ENCODE measurements at regions not wholly inside any gene's neighbourhood (a gene's known extent, or its start where the extent isn't known, plus 50 kb on each side); places are given as distances from the start of the nearest gene placed in this dataset.
"Not testable (repeated sequence)": the region's sequence is repeated elsewhere in the genome, so short reads cannot be mapped to it uniquely, and the experiment has no call there.

DNA sequence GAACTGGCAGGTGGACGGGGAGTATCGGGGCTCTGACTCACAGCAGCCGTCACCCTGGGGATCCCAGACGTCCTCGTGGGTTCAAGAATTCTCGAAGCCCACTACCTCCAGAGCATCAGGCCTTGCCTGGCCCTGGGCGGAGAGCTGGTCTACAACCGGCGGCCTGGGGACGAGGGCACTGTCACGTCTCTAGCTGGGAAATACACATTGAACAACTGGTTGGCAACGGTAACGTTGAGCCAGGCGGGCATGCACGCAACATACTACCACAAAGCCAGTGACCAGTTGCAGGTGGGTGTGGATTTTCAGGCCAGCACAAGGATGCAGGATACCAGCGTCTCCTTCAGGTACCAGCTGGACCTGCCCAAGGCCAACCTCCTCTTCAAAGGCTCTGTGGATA lies 166.5 kb downstream of the POTEG start:
- TF ChIP-seq, protein P1, sequence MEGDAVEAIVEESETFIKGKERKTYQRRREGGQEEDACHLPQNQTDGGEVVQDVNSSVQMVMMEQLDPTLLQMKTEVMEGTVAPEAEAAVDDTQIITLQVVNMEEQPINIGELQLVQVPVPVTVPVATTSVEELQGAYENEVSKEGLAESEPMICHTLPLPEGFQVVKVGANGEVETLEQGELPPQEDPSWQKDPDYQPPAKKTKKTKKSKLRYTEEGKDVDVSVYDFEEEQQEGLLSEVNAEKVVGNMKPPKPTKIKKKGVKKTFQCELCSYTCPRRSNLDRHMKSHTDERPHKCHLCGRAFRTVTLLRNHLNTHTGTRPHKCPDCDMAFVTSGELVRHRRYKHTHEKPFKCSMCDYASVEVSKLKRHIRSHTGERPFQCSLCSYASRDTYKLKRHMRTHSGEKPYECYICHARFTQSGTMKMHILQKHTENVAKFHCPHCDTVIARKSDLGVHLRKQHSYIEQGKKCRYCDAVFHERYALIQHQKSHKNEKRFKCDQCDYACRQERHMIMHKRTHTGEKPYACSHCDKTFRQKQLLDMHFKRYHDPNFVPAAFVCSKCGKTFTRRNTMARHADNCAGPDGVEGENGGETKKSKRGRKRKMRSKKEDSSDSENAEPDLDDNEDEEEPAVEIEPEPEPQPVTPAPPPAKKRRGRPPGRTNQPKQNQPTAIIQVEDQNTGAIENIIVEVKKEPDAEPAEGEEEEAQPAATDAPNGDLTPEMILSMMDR (IDR thresholded peaks at IDR 0.05) = not testable (repeated sequence)
- not testable (repeated sequence) for TF ChIP-seq POLR2A (IDR thresholded peaks at IDR 0.05)

Data from sigmoid colon (tissue), 3 donors.